IMR-90 (cell line): ENCODE measurements at regions not wholly inside any gene's neighbourhood (a gene's known extent, or its start where the extent isn't known, plus 50 kb on each side); places are given as distances from the start of the nearest gene placed in this dataset.

ENCODE experiments used
- CHD1 ChIP-seq: IDR thresholded peaks from 2 replicates; pipeline ENCODE4 v1.6.1; 2012; ENCODE audit warnings: low read depth, low read length, improper control_type of control experiment
- ELK1 ChIP-seq: fragments of 150-350 bp; IDR thresholded peaks from 2 replicates; pipeline ENCODE4 v1.6.1; 2016; ENCODE audit warnings: low read depth, mild to moderate bottlenecking, low read length, moderate library complexity, borderline replicate concordance
- FOS ChIP-seq: fragments of 150-350 bp; IDR thresholded peaks from 2 replicates; pipeline ENCODE4 v1.6.1; 2016; ENCODE audit warnings: low read depth, low read length
- MXI1 ChIP-seq: IDR thresholded peaks from 2 replicates; pipeline ENCODE4 v1.6.1; 2012; ENCODE audit warnings: low read depth, mild to moderate bottlenecking, low read length, moderate library complexity, borderline replicate concordance
- POLR2A ChIP-seq: IDR thresholded peaks from 2 replicates; pipeline ENCODE4 v1.6.1; 2012; ENCODE audit warnings: mild to moderate bottlenecking, low read depth, low read length
- RAD21 ChIP-seq: IDR thresholded peaks from 2 replicates; pipeline ENCODE4 v1.6.1; 2012; ENCODE audit warnings: low read length, improper control_type of control experiment
- RCOR1 ChIP-seq: IDR thresholded peaks from 2 replicates; pipeline ENCODE4 v1.6.1; 2012; ENCODE audit warnings: mild to moderate bottlenecking, low read length, improper control_type of control experiment; ENCODE audit not compliant: insufficient replicate concordance
- RFX5 ChIP-seq: IDR thresholded peaks from 2 replicates; pipeline ENCODE4 v1.8.0; 2012; ENCODE audit warnings: low read depth, mild to moderate bottlenecking, low read length, moderate library complexity
- SMC3 ChIP-seq: fragments of 150-350 bp; IDR thresholded peaks from 2 replicates; pipeline ENCODE4 v1.6.1; 2016; ENCODE audit warnings: low read depth, mild to moderate bottlenecking, antibody characterized with exemption, low read length, moderate library complexity
- TF ChIP-seq, protein P1 (sequence below): conservative IDR thresholded peaks from 2 replicates; pipeline ENCODE4 v1.5.1; 2012; ENCODE audit warnings: mild to moderate bottlenecking, low read depth, low read length, improper control_type of control experiment

GRCh38 chr2:8003462-8004075, 678.3 kb upstream of the ID2 start:
- peak; percentile 16; the same call in 1 of the 2 replicates for TF ChIP-seq RAD21
- no peak for TF ChIP-seq POLR2A
- no peak for TF ChIP-seq ELK1
- TF ChIP-seq, protein P1, sequence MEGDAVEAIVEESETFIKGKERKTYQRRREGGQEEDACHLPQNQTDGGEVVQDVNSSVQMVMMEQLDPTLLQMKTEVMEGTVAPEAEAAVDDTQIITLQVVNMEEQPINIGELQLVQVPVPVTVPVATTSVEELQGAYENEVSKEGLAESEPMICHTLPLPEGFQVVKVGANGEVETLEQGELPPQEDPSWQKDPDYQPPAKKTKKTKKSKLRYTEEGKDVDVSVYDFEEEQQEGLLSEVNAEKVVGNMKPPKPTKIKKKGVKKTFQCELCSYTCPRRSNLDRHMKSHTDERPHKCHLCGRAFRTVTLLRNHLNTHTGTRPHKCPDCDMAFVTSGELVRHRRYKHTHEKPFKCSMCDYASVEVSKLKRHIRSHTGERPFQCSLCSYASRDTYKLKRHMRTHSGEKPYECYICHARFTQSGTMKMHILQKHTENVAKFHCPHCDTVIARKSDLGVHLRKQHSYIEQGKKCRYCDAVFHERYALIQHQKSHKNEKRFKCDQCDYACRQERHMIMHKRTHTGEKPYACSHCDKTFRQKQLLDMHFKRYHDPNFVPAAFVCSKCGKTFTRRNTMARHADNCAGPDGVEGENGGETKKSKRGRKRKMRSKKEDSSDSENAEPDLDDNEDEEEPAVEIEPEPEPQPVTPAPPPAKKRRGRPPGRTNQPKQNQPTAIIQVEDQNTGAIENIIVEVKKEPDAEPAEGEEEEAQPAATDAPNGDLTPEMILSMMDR, result no peak
- TF ChIP-seq CHD1, result no peak
- TF ChIP-seq SMC3, result no peak; the same call in 1 of the 2 replicates
- no peak for TF ChIP-seq RFX5
- TF ChIP-seq FOS, result peak; percentile 57
- TF ChIP-seq RCOR1, result peak; percentile 45
- TF ChIP-seq MXI1, result no peak
